ENCODE measurements at regions not wholly inside any gene's neighbourhood (a gene's known extent, or its start where the extent isn't known, plus 50 kb on each side); places are given as distances from the start of the nearest gene placed in this dataset.

GRCh38 chr2:235148201-235149170 is 196.7 kb downstream of the SH3BP4 start:
- H3K4me2 ChIP-seq: no peak overlapping the region
- WGBS (ENCODE audit: missing lambda C conversion rate): 43% methylated on average over 7 of the region's 7 CpGs
- H3K27ac ChIP-seq: no peak overlapping the region
- POLR2A ChIA-PET: no interaction called here
- no peak overlapping the region for H3K4me3 ChIP-seq
- CTCF ChIA-PET: interaction anchor here (0.6 to 1.7 kb wide), 3 partner anchors 13 to 586 kb away, joined by 3 to 10 read pairs (median 3); no protein-coding TSS in a partner anchor
- ATAC-seq (no peak), FAIRE-seq (no peak), DNase-seq (ENCODE audit: low read depth in 1 of 2, low spot score in 1 of 2) (no peak)
- TF ChIP-seq MAX (IDR thresholded peaks at IDR 0.05): no peak
- no peak for TF ChIP-seq REST (IDR thresholded peaks at IDR 0.05)
- H3K4me1 ChIP-seq: no peaks in the 10 kb centered on the region
- H3K9me3 ChIP-seq: no peaks in the 10 kb centered on the region

GRCh38 chr2:235149240-235149659 is 197.4 kb downstream of the SH3BP4 start:
- POLR2A ChIA-PET: no interaction called here

GRCh38 chr2:235149736-235150135 is 197.9 kb downstream of the SH3BP4 start:
- POLR2A ChIA-PET: no interaction called here
- FAIRE-seq: no peak

More at GRCh38 chr2:235149240-235149659, 197.4 kb downstream of the SH3BP4 start:
- H3K4me2 ChIP-seq: no peak overlapping the region
- FAIRE-seq (no peak), DNase-seq (ENCODE audit: low read depth in 1 of 2, low spot score in 1 of 2) (no peak), ATAC-seq (no peak)
- CTCF ChIA-PET: interaction anchor here (1.1 to 1.7 kb wide), 2 partner anchors 13 to 115 kb away, joined by 3 to 10 read pairs; no protein-coding TSS in a partner anchor
- H3K4me1 ChIP-seq: no peaks in the 10 kb centered on the region
- H3K4me3 ChIP-seq: no peak overlapping the region
- 63% methylated on average over 4 of the region's 4 CpGs for WGBS (ENCODE audit: missing lambda C conversion rate)
- no peak for TF ChIP-seq FOXS1 (CRISPR knock-in tag; IDR thresholded peaks at IDR 0.05)
- TF ChIP-seq HEYL (CRISPR knock-in tag; IDR thresholded peaks at IDR 0.05): no peak
- no peak for TF ChIP-seq GATA3 (IDR thresholded peaks at IDR 0.05; ENCODE audit: borderline replicate concordance)
- no peak for TF ChIP-seq BCL3 (IDR thresholded peaks at IDR 0.05)
- H3K27ac ChIP-seq: no peak overlapping the region
- no peaks in the 10 kb centered on the region for H3K9me3 ChIP-seq

More at GRCh38 chr2:235149736-235150135, 197.9 kb downstream of the SH3BP4 start:
- ATAC-seq (no peak), DNase-seq (ENCODE audit: low read depth in 1 of 2, low spot score in 1 of 2) (no peak)
- TF ChIP-seq KDM1A (IDR thresholded peaks at IDR 0.05; ENCODE audit: low read depth): no peak
- TF ChIP-seq RCOR1 (IDR thresholded peaks at IDR 0.05; ENCODE audit: low read depth, low read length): no peak
- TF ChIP-seq REST (IDR thresholded peaks at IDR 0.05): no peak
- no peak for TF ChIP-seq POLR2A (IDR thresholded peaks at IDR 0.05; ENCODE audit: low read length)
- TF ChIP-seq NR3C1 (IDR thresholded peaks at IDR 0.05): no peak
- TF ChIP-seq NPAS2 (CRISPR knock-in tag; IDR thresholded peaks at IDR 0.05; ENCODE audit: borderline replicate concordance): no peak
- TF ChIP-seq BHLHE40 (IDR thresholded peaks at IDR 0.05; ENCODE audit: low read depth, low read length): no peak
- TF ChIP-seq CBX2 (IDR thresholded peaks at IDR 0.05; ENCODE audit: borderline replicate concordance, low read depth): no peak
- TF ChIP-seq POLR2AphosphoS2 (conservative IDR thresholded peaks at IDR 0.05; ENCODE audit: low read length): no peak
- no peak for TF ChIP-seq MAZ (IDR thresholded peaks at IDR 0.05; ENCODE audit: borderline replicate concordance, low read depth, low read length)
- TF ChIP-seq EHF (CRISPR knock-in tag; IDR thresholded peaks at IDR 0.05): no peak
- TF ChIP-seq TFCP2L1 (CRISPR knock-in tag; IDR thresholded peaks at IDR 0.05): no peak
- TF ChIP-seq RFX5 (IDR thresholded peaks at IDR 0.05): no peak
- no peak for TF ChIP-seq GATA3 (IDR thresholded peaks at IDR 0.05; ENCODE audit: borderline replicate concordance)
- no peak for TF ChIP-seq ZC3H11A (IDR thresholded peaks at IDR 0.05)
- Histone ChIP-seq H3K4me1 (no peaks in the 10 kb centered on the region), H3K27ac (no peak overlapping the region), H3K9me3 (no peaks in the 10 kb centered on the region), H3K4me2 (no peak overlapping the region), H3K4me3 (no peak overlapping the region)
- WGBS (ENCODE audit: missing lambda C conversion rate): 76% methylated on average over 1 of the region's 1 CpG
- CTCF ChIA-PET: interaction anchor here (1.7 kb wide), 1 partner anchor 14 kb away, joined by 10 read pairs; no protein-coding TSS in a partner anchor
